H54 (cell line): ENCODE measurements at regions not wholly inside any gene's neighbourhood (a gene's known extent, or its start where the extent isn't known, plus 50 kb on each side); places are given as distances from the start of the nearest gene placed in this dataset.

Experiments
- DNase-seq: peaks from one replicate; pipeline ENCODE4 v3.0.0; 2011; ENCODE audit warnings: low spot score, mixed read lengths; ENCODE audit not compliant: insufficient read length
- FAIRE-seq: peaks from 3 replicates; lab custom pipeline; 2011; peaks lifted over from hg19 to GRCh38; lab: Jason Lieb, UNC
- POLR2A ChIP-seq: IDR thresholded peaks from 2 replicates; pipeline ENCODE4 v1.6.1; 2011; ENCODE audit warnings: low read depth, mild to moderate bottlenecking, low read length

- FAIRE-seq: no peak
- TF ChIP-seq POLR2A: no peak
Observed at GRCh38 chr6:3631186-3631585, 120.3 kb downstream of the PXDC1 start.

DNA sequence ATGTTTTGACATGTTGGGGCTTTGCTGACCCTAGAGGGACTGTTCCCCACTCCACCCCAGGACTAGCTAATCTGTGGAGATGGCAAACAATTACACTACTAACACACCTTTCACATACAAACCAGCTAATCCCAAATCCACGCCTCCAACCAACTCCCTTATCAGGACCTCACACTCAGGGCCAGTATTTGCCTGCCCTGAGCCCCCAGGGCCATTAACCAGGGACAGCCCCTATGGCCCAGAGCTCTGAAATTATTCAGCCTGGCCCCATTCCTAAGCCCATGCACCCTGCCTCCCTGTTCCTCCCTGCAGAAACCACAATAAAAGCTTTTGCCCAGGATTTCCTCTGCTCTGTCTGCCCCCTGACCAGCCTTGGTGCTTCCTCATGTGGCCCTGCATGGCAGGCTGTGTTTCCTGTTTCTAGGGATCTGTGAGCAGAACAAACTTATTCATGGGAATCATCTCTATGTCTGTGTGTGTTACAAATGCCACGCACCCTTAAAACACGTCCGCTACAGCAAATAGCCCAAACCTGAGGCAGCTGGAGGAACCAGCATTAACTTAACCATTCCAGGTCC lies 121.2 kb downstream of the PXDC1 start:
- DNase-seq (no peak), FAIRE-seq (no peak)
- no peak for TF ChIP-seq POLR2A

More at GRCh38 chr6:3631186-3631585, 120.3 kb downstream of the PXDC1 start:
- DNase-seq: no peak

- TF ChIP-seq POLR2A: no peak
- FAIRE-seq (no peak), DNase-seq (no peak)
Observed at GRCh38 chr6:3627956-3628835, 123.3 kb downstream of the PXDC1 start.

DNA sequence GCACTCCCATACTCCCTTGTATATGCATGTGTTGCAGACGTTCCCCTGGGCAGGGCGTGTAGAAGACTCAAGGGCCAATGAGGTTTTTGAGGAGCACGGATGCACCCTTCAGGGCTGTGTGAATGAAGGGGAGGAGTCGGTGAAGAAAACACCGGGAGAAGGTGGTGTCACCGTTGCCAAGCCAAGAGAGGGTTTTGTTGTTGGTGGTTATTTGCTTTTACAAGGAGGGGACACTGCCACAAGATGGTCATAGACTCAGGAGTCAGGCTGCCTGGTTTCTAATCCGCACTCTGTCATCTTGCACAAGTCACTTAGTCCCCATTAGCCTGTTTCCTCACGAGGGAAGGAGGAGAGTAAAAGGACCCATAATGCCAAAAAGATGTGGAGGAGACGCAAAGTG lies 124.0 kb downstream of the PXDC1 start:
- no peak for TF ChIP-seq POLR2A
- DNase-seq: no peak
- no peak for FAIRE-seq

GRCh38 chr6:3625980-3626563 lies 125.4 kb downstream of the PXDC1 start:
- DNase-seq (no peak), FAIRE-seq (no peak)
- no peak for TF ChIP-seq POLR2A

DNA sequence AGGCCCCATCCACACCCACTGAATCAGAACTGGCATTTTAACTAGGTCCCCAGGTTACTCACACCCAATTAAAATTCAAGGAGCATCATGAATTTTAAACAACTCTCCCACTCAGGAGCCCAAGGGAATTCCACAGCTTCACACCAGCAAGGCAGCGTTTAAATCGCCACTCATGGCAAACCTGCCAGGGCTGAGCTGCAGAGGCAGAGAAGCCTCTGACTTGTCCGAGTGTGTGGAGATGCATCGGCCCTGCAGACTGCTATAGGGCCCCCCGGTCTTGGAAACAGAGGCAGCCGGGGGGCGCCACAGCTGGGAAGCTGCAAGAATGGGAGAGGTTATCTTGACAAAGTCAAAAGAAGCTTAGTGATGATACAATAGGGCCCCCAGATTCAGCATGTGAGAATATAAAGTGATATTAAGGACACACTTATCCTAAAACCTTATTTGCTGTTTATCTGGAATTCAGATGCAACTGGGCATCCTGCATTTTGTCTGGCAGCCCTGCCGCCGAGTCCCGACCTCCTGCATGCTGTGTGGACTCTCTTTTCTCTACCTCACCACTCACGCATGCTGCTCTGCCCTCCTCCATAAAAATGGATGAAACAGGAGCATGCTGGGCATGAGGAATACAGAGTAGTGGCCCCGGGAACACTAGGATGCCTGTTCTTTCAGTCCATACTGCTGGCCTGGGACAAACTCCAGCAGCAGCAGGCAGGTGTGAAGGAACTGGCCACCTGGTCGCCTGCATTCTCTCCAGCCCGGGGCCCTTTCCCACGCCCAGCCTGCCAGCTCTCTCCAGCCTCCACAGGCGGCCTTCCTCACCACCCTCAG lies 126.1 kb downstream of the PXDC1 start:
- no peak for FAIRE-seq
- TF ChIP-seq POLR2A: no peak
- DNase-seq: no peak

DNA sequence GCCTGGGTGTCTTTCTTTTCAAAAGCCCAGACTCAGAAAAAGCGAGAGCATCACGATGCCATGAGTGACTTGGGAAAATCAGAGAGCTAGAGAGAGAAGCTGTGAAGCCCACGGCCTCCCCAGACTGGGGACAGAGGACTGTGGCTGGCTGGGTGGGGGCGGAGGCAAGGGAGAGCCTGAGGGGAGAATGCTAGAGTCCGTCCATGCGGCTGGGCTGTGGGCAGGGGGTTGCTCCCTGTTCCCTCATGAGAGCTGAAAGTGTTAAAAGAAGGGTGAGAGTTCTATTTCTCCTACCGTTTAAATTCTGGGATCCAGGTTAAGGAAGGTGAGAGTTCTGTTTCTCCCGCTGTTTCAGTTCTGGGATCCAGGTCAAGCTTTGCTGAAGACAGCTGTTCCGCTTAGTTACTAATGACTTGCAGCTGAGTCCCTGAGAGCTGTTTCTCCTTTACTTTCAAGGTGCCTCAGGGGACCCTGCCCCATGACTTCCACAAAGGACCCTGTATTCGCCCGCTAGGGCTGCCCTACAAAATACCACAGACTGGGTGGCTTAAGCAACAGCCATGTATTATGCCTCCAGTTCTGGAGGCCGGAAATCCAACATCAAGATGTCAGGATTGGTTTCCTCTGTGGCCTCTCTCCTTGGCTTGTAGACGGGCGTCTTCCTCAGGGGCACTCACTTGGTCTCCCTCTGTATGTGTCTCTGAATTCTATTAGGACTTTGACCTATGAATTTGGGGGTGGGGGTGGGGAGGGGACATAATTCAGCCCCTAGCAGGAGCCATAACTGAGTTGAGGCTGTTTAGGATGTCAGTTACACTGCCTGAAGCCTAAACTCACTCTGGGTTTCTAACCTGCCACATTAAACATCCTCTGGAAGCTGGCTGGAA lies 127.0 kb downstream of the PXDC1 start:
- DNase-seq (no peak), FAIRE-seq (no peak)
- TF ChIP-seq POLR2A: no peak

- no peak for TF ChIP-seq POLR2A
- DNase-seq (no peak), FAIRE-seq (no peak)
Observed at GRCh38 chr6:3623451-3624249, 127.9 kb downstream of the PXDC1 start.

GRCh38 chr6:3621411-3621810 lies 130.1 kb downstream of the PXDC1 start:
- TF ChIP-seq POLR2A: no peak
- DNase-seq: no peak
- FAIRE-seq: no peak

DNA sequence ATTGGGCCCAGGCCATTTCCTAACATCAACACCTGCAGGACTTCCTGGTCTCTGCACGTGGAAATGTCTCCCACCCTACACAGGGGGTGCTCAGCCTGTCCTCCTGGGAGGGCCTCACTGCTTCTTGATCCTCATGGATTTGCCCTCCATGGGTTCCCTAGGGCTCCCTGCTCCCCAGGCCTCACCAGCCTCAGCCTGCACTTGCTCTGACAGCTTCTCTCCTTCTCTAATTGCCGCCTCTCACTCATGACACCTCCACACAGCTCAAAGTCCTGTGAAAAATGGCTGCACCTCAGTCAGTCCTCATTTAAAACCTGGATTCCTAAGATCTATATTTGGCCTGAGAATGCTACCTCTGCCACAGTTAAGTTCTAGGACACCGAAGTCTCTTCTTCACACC lies 130.6 kb downstream of the PXDC1 start:
- TF ChIP-seq POLR2A: no peak
- no peak for DNase-seq
- no peak for FAIRE-seq

GRCh38 chr6:3620389-3620788 lies 131.1 kb downstream of the PXDC1 start:
- DNase-seq (no peak), FAIRE-seq (no peak)
- TF ChIP-seq POLR2A: no peak

DNA sequence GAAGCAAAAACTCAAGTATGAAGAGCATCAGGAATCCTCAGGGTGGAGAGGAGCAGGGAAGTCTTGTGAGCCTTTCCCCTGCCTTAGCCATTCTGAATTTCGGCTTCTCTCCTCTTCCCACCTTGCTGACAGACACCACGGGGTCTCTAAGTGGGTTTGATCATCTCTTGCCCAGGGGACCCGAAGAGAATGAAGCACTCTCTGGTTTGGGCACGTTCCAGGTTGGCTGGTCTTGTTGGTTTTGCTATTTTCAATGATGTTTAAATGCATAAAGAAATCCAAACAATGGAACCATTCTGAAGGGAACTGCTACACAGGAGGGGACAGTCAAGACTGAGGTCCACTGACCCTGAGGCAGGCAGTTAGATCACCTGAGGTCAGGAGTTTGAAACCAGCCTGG lies 131.7 kb downstream of the PXDC1 start:
- TF ChIP-seq POLR2A: no peak
- DNase-seq: no peak
- no peak for FAIRE-seq
